GM18520 (cell line): ENCODE measurements at regions not wholly inside any gene's neighbourhood (a gene's known extent, or its start where the extent isn't known, plus 50 kb on each side); places are given as distances from the start of the nearest gene placed in this dataset.

Source experiments
- ATAC-seq: cut with Tn5 transposase; IDR thresholded peaks from one replicate; pipeline ENCODE4 v1.9.1; 2021; ENCODE audit not compliant: unreplicated experiment

GRCh38 chr3:94961423-94962100 is 898.7 kb downstream of the NSUN3 start:
- ATAC-seq: no peak

GRCh38 chr3:94965867-94966475 is 903.1 kb downstream of the NSUN3 start:
- no peak for ATAC-seq

GRCh38 chr3:94967196-94967595 is 904.3 kb downstream of the NSUN3 start:
- ATAC-seq: no peak

- no peak for ATAC-seq
Observed at GRCh38 chr3:94968519-94968918, 905.7 kb downstream of the NSUN3 start.

GRCh38 chr3:94972066-94972465 is 909.2 kb downstream of the NSUN3 start:
- ATAC-seq: no peak

GRCh38 chr3:94978084-94978483 is 915.2 kb downstream of the NSUN3 start:
- ATAC-seq: no peak

GRCh38 chr3:94985778-94986177 is 922.9 kb downstream of the NSUN3 start:
- ATAC-seq: no peak

GRCh38 chr3:94990952-94991705 is 928.3 kb downstream of the NSUN3 start:
- no peak for ATAC-seq

GRCh38 chr3:94996743-94997142 is 933.9 kb downstream of the NSUN3 start:
- ATAC-seq: no peak

GRCh38 chr3:95002438-95003046 is 939.7 kb downstream of the NSUN3 start:
- no peak for ATAC-seq

- ATAC-seq: no peak
Observed at GRCh38 chr3:95028688-95029087, 965.8 kb downstream of the NSUN3 start.

GRCh38 chr3:95029644-95030043 is 966.8 kb downstream of the NSUN3 start:
- no peak for ATAC-seq

GRCh38 chr3:95036526-95037021 is 973.7 kb downstream of the NSUN3 start:
- ATAC-seq: no peak

- ATAC-seq: no peak
Observed at GRCh38 chr3:95037097-95037496, 974.2 kb downstream of the NSUN3 start.

- ATAC-seq: no peak
Observed at GRCh38 chr3:95037927-95038326, 975.1 kb downstream of the NSUN3 start.

GRCh38 chr3:95044101-95044500 is 981.2 kb downstream of the NSUN3 start:
- no peak for ATAC-seq

- no peak for ATAC-seq
Observed at GRCh38 chr3:95048564-95048963, 985.7 kb downstream of the NSUN3 start.

- ATAC-seq: no peak
Observed at GRCh38 chr3:95049841-95050240, 987.0 kb downstream of the NSUN3 start.

- ATAC-seq: no peak
Observed at GRCh38 chr3:95055288-95055687, 992.4 kb downstream of the NSUN3 start.

- no peak for ATAC-seq
Observed at GRCh38 chr3:95082191-95082590, 1019.3 kb downstream of the NSUN3 start.

- ATAC-seq: no peak
Observed at GRCh38 chr3:95084738-95085137, 1021.9 kb downstream of the NSUN3 start.

GRCh38 chr3:95088464-95088863 is 1025.6 kb downstream of the NSUN3 start:
- ATAC-seq: no peak
